CD14-positive monocyte (primary cell): ENCODE measurements at regions not wholly inside any gene's neighbourhood (a gene's known extent, or its start where the extent isn't known, plus 50 kb on each side); places are given as distances from the start of the nearest gene placed in this dataset.
"Not testable (repeated sequence)": the region's sequence is repeated elsewhere in the genome, so short reads cannot be mapped to it uniquely, and the experiment has no call there.

ENCODE experiments used
- DNase-seq, 3 donors: peaks; one replicate each; pipeline ENCODE4 v3.0.0-alpha.2; 2011 to 2022
- H2AFZ ChIP-seq: 2 replicates; pipeline ENCODE4 v1.6.0; 2012; ENCODE audit warnings: mild to moderate bottlenecking, low read depth, low read length, inconsistent platforms; ENCODE audit not compliant: insufficient read depth, poor library complexity, severe bottlenecking
- H3K27ac ChIP-seq, 2 donors: 1 replicate in 1 of 2; 2 replicates in 1 of 2; pipeline ENCODE4 v1.5.1; 2012 to 2013; ENCODE audit warnings: low read length in 2 of 2, control low read depth in 1 of 2, inconsistent platforms in 1 of 2, low read depth in 1 of 2, mild to moderate bottlenecking in 1 of 2
- H3K27me3 ChIP-seq, 2 donors: one replicate each; pipeline versions ENCODE4 v1.6.0 to v1.6.1; 2011 to 2013; ENCODE audit warnings: low read length in 2 of 2; ENCODE audit not compliant: control insufficient read depth in 2 of 2, insufficient read depth in 2 of 2
- H3K36me3 ChIP-seq, 2 donors: replicated peaks in 1 of 2; 1 replicate in 1 of 2; 2 replicates in 1 of 2; pipeline versions ENCODE4 v1.5.1 to v1.6.1; 2012 to 2013; ENCODE audit warnings: low read length in 2 of 2, control low read depth in 1 of 2, inconsistent platforms in 1 of 2, mild to moderate bottlenecking in 1 of 2; ENCODE audit not compliant: insufficient read depth in 2 of 2, control insufficient read depth in 1 of 2
- H3K4me1 ChIP-seq, 2 donors: 1 replicate in 1 of 2; 2 replicates in 1 of 2; pipeline versions ENCODE4 v1.5.1 to v1.6.1; 2012 to 2013; ENCODE audit warnings: low read length in 2 of 2, control low read depth in 1 of 2, inconsistent platforms in 1 of 2, mild to moderate bottlenecking in 1 of 2, moderate library complexity in 1 of 2; ENCODE audit not compliant: insufficient read depth in 2 of 2, control insufficient read depth in 1 of 2
- H3K4me2 ChIP-seq: replicated peaks from 2 replicates; pipeline ENCODE3; 2012; ENCODE audit warnings: low read length, moderate library complexity, mild to moderate bottlenecking; ENCODE audit not compliant: poor library complexity, severe bottlenecking; ENCODE audit errors: extremely low read depth
- H3K4me3 ChIP-seq, 3 experiments: fragments of 200-600 bp in 1 of 3; sonication (generic) in 1 of 3; replicated peaks in 1 of 3; 1 replicate in 2 of 3; 2 replicates in 1 of 3; pipeline ENCODE4 v1.5.1; 2011 to 2013; ENCODE audit warnings: low read length in 3 of 3, mild to moderate bottlenecking in 3 of 3, control low read depth in 2 of 3, low read depth in 2 of 3, inconsistent platforms in 1 of 3, moderate library complexity in 1 of 3
- H3K79me2 ChIP-seq: 2 replicates; pipeline ENCODE4 v1.6.0; 2012; ENCODE audit warnings: mild to moderate bottlenecking, control low read depth, inconsistent platforms, low read length, moderate library complexity; ENCODE audit not compliant: insufficient read depth
- H3K9ac ChIP-seq: 2 replicates; pipeline ENCODE4 v1.6.0; 2017; ENCODE audit warnings: low read length, mild to moderate bottlenecking; ENCODE audit not compliant: insufficient read depth, poor library complexity, severe bottlenecking
- H3K9me3 ChIP-seq, 2 donors: replicated peaks in 1 of 2; 1 replicate in 1 of 2; 2 replicates in 1 of 2; pipeline versions ENCODE4 v1.5.1 to v1.6.1; 2012 to 2013; ENCODE audit warnings: low read length in 2 of 2, control low read depth in 1 of 2; ENCODE audit not compliant: control insufficient read depth in 1 of 2, insufficient read depth in 1 of 2
- H4K20me1 ChIP-seq: 2 replicates; pipeline ENCODE4 v1.6.0; 2012; ENCODE audit warnings: mild to moderate bottlenecking, low read length, control low read depth, moderate library complexity; ENCODE audit not compliant: insufficient read depth
- H3K27ac Mint-ChIP-seq, 7 donors: one replicate each; pipeline ENCODE4 v1.8.0; 2020; ENCODE audit warnings: mild to moderate bottlenecking in 7 of 7, mixed read lengths in 7 of 7, moderate library complexity in 6 of 7, inconsistent platforms in 2 of 7
- H3K27me3 Mint-ChIP-seq, 3 donors: one replicate each; pipeline ENCODE4 v1.8.0; 2021 to 2022; ENCODE audit warnings: low read depth in 3 of 3, mild to moderate bottlenecking in 3 of 3, mixed read lengths in 3 of 3, moderate library complexity in 3 of 3, inconsistent platforms in 1 of 3
- H3K36me3 Mint-ChIP-seq, 2 donors: one replicate each; pipeline ENCODE4 v1.8.0; 2020; ENCODE audit warnings: mixed read lengths in 2 of 2, inconsistent platforms in 1 of 2, mild to moderate bottlenecking in 1 of 2
- H3K4me1 Mint-ChIP-seq: one replicate; pipeline ENCODE4 v1.8.0; 2020; ENCODE audit warnings: mild to moderate bottlenecking, mixed read lengths
- H3K4me3 Mint-ChIP-seq, 2 donors: one replicate each; pipeline ENCODE4 v1.8.0; 2020; ENCODE audit warnings: mild to moderate bottlenecking in 2 of 2, mixed read lengths in 2 of 2, moderate library complexity in 1 of 2
- H3K9me3 Mint-ChIP-seq, 7 donors: one replicate each; pipeline ENCODE4 v1.8.0; 2020 to 2022; ENCODE audit warnings: mixed read lengths in 7 of 7, mild to moderate bottlenecking in 6 of 7, moderate library complexity in 6 of 7, inconsistent platforms in 2 of 7
- WGBS: methylation state at CpG from one replicate; pipeline ENCODE4 v1.1.5; 2013; ENCODE audit warnings: missing lambda C conversion rate; ENCODE audit not compliant: insufficient coverage; 5-methylcytosine and 5-hydroxymethylcytosine counted together
- intact Hi-C, 2 donors: fragments of 100-400 bp; cut with micrococcal nuclease; formaldehyde crosslinking; loops; one replicate each; pipeline versions ENCODE4 v1.15.0 to v1.15.1; 2023

DNA sequence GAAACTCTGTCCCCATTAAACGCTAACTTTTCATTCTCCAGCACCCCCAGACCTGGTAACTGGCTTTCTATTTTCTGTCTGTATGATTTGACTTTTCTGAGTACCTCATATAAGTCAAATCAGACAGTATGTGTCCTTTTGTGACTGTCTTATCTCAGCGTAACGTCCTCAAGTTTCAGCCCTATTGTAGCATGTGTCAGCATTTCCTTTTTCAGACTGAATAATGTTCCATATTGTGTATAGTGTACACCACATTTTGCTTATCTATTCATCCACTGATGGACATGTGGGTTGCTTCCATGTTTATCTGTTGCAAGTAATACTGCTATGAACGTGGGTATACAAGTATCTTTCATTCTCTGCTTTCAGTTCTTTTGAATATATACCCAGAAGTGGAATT, 242.4 kb downstream of the RTP5 start:
- H3K36me3 ChIP-seq, H3K4me3 Mint-ChIP-seq, H3K27ac ChIP-seq, H3K9ac ChIP-seq, H3K9me3 ChIP-seq, H3K27ac Mint-ChIP-seq, H3K4me3 ChIP-seq, H3K27me3 Mint-ChIP-seq, H3K9me3 Mint-ChIP-seq, H3K4me2 ChIP-seq, H3K4me1 ChIP-seq, H3K27me3 ChIP-seq, H2AFZ ChIP-seq, H3K79me2 ChIP-seq, DNase-seq, intact Hi-C loops: not testable (repeated sequence)
- peaks cover 30% of the 10 kb centered on the region for H3K4me1 Mint-ChIP-seq
- H3K36me3 Mint-ChIP-seq: peaks cover 11 to 13% of the 10 kb centered on the region in 2 donors
- peaks cover 11% of the 10 kb centered on the region for H4K20me1 ChIP-seq
- no CpG with 5 or more reads among the region's 4 CpGs for WGBS

DNA sequence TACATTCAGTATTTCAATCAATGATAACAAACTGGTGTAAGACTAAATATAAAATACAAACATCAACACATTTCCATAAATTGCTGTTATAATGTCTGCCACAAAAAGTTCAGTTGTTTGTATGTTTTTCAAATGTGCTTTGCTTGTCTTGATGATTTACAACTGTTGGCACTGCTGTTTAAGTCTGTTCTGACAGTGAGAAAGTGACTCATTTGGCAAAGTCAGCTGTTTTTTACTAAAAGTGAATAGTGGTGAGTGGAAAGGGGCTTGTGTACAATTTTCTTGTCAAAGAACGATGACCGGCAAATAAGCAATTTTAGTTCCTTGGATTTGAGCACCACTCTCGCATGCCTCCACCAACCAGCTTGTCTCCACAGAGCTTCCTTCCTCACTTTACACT, 244.0 kb downstream of the RTP5 start:
- H3K4me3 Mint-ChIP-seq, H4K20me1 ChIP-seq, H3K27ac ChIP-seq, H3K27me3 ChIP-seq, H2AFZ ChIP-seq, H3K4me2 ChIP-seq, H3K4me1 ChIP-seq, intact Hi-C loops, H3K9ac ChIP-seq, H3K9me3 ChIP-seq, DNase-seq, H3K79me2 ChIP-seq, H3K36me3 ChIP-seq, H3K27ac Mint-ChIP-seq, H3K9me3 Mint-ChIP-seq, H3K27me3 Mint-ChIP-seq, H3K4me3 ChIP-seq: not testable (repeated sequence)
- Mint-ChIP-seq H3K36me3 (peaks cover 12% of the 10 kb centered on the region in 2 donors), H3K4me1 (peaks cover 18% of the 10 kb centered on the region)
- WGBS: no CpG with 5 or more reads among the region's 3 CpGs

DNA sequence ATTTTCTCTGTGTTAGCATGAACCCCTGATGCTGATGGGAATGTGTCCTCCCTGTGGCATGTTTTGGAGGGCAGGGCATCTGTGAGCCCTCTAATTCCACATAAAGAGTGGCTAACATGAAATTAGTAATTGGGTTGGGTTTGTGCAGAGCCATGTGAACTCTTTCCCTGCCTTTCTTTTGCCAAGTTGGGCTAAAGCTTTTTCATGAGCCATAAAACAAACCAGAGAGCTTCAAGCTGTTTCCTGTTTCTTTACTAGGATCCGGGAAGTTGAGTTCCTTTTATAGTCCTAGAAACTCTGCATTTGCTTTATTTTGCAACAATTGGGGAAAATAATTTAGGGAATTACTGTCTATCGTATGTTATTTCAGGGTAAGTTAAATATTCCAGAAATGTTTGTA, 247.1 kb downstream of the RTP5 start:
- DNase-seq, H3K27me3 Mint-ChIP-seq, H3K4me3 Mint-ChIP-seq, H4K20me1 ChIP-seq, H2AFZ ChIP-seq, H3K27ac ChIP-seq, intact Hi-C loops, H3K36me3 ChIP-seq, H3K4me1 ChIP-seq, H3K4me2 ChIP-seq, H3K9me3 Mint-ChIP-seq, H3K4me3 ChIP-seq, H3K9me3 ChIP-seq, H3K9ac ChIP-seq, H3K27ac Mint-ChIP-seq, H3K27me3 ChIP-seq, H3K79me2 ChIP-seq: not testable (repeated sequence)
- Mint-ChIP-seq H3K36me3 (peaks cover 12 to 18% of the 10 kb centered on the region in 2 donors), H3K4me1 (peaks cover 12% of the 10 kb centered on the region)
- WGBS: no CpG with 5 or more reads among the region's 2 CpGs

DNA sequence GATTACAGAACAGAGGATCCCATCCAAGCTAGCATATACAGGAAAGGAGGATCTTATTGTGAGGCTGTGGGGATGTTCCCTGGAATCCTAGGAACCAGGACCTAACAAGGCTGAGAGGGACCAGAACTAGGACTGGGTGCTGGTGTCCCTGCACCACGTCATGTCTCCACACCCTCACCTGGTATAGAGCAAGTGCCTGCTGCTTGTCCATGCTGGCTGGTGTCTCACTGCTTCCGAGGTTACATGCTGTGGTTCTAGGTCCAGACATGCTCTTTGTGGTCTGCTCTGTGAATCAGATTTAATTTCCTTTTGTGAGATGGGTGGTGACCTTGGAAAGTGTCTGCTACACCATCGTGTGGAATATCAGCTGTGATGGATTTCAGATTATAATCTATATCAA, 247.8 kb downstream of the RTP5 start:
- DNase-seq, H3K36me3 ChIP-seq, H3K4me2 ChIP-seq, H3K9ac ChIP-seq, H3K4me3 ChIP-seq, H3K9me3 ChIP-seq, H2AFZ ChIP-seq, H3K4me3 Mint-ChIP-seq, H3K4me1 ChIP-seq, H3K27ac Mint-ChIP-seq, H3K27me3 Mint-ChIP-seq, H3K27ac ChIP-seq, H3K9me3 Mint-ChIP-seq, H3K79me2 ChIP-seq, H3K27me3 ChIP-seq, H4K20me1 ChIP-seq, intact Hi-C loops: not testable (repeated sequence)
- Mint-ChIP-seq H3K4me1 (peaks cover 10% of the 10 kb centered on the region), H3K36me3 (peaks cover 13 to 20% of the 10 kb centered on the region in 2 donors)
- WGBS: no CpG with 5 or more reads among the region's 3 CpGs
